Kidney tubule cell (primary cell): ENCODE measurements at regions not wholly inside any gene's neighbourhood (a gene's known extent, or its start where the extent isn't known, plus 50 kb on each side); places are given as distances from the start of the nearest gene placed in this dataset.
"Not testable (repeated sequence)": the region's sequence is repeated elsewhere in the genome, so short reads cannot be mapped to it uniquely, and the experiment has no call there.

Source experiments
- DNase-seq: peaks from one replicate; pipeline ENCODE4 v3.0.0-alpha.2; 2018; ENCODE audit warnings: low spot score

- DNase-seq, result no peak
These were observed 122.1 kb upstream of the MMADHC start for GRCh38 chr2:149709496-149710263.

DNA sequence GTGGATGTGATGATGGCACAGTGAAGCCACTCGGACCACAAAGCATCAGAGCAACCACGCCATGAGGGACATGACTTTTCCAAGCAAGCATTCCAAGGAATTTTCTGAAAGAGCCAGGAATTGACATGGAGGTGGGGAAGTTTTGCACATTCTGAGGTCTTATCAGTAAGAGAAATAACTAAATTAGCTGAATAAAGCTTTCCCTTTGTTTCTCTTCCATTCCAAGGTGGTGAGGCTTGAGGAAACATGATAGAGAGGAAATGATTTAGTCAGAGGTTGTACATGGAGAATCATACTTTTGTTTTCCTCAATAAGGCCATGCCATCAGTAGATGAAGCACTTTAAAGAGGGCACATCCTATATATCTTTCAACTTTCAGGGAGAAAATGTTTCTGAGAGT is 115.7 kb upstream of the MMADHC start:
- peak; percentile 6 for DNase-seq

- DNase-seq, result no peak
These were observed 115.0 kb upstream of the MMADHC start for GRCh38 chr2:149702571-149702970.

DNA sequence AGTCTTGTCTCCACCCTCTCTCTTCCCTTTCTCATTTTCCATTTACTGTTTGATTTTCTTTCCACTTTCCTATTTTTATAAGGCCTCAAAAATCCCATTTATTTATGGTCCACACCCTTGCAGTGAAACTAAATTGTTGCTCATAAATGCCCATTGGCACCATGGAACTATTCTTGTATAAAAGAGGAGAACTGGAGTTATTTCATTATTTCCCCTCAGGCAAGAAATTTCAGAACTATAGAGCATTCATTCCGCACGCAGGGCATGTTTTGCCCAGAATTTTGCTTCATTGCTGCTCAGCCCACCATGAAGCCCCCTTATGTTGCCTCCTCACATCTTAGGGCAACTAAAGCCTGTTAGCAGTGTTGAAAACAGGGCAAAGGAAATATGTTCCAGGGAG is 113.7 kb upstream of the MMADHC start:
- no peak for DNase-seq

DNA sequence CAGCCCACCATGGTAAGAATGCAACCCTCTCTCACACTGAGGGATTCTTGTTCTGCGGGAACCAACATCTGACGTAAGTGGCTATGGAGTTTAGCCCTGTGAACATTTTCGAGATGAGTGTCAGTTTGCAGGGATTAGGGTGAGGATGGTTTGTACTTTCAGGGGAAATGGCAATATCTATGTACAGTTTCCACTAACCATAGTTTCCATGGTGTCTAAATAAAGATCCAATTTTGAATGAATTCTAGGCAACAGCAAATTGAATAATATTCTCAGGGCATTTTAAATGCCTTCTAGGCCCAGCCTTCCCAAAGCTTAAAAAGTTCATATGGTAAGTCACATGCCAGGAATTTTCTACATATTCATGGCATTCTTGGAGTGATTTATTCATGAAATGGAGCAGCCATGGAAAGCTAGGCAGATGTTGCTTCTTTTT is 105.4 kb upstream of the MMADHC start:
- DNase-seq, result no peak

DNA sequence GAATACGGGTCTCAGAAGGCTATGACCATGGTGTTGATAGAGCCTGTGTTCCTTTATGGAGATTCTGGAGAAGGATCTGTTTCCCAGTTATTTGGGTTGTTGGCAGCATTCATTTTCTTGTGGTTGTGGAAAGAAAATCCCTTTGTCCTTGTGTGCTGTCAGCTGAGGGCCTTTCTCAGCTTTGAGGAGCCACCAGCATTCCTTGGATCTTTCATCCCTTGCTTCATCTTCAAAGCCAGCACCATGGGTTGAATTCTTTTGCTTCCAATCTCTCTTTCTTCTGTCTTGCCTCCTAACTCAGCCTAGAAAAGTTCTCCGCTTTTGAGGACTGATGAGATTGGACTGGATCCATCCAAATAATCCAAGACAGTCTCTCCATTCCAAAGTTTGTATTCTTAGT is 103.2 kb upstream of the MMADHC start:
- DNase-seq, result no peak

GRCh38 chr2:149687052-149687427 is 99.5 kb upstream of the MMADHC start:
- DNase-seq, result no peak

- DNase-seq, result no peak
These were observed 98.8 kb upstream of the MMADHC start for GRCh38 chr2:149686136-149687051.

- DNase-seq, result not testable (repeated sequence)
These were observed 97.8 kb upstream of the MMADHC start for GRCh38 chr2:149685401-149685800.

DNA sequence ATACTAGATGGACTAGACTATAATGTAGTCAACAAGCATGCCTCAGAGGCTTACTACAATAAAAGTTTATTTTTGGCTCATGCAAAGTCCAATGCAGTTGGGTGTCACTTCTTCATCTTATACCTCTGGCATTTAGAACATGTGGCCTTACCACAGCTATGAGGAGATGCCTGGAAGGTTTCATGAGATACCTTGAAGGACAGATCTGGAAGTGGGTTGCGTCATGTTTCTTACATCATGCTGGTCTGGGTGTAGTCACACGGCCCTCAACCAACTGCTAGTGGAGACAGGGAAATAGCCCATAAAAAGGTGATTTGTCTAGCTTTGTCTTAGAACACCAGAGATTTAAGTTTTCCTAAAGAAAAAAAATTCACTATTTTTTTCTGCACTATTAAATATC is 91.7 kb upstream of the MMADHC start:
- peak; percentile 58 for DNase-seq

DNA sequence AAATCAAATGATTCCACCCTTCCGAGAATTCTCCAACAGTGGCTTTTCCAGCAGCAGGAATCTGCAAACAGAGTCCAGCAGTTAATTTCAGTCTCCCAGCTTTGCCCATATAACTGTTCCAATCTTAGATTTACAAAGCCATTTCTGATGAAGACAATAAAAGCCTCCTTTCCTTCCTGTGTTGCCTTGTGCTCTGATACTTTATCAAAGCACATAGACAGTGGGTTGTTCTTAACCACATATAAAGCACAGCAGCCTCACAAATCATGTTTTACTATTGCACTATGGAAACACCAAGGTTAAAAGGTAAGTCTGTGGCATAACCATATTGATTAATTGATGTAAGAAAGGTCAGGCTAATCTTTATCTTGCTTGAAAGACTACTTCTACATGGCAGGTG is 89.8 kb upstream of the MMADHC start:
- no peak for DNase-seq

- no peak for DNase-seq
These were observed 82.5 kb upstream of the MMADHC start for GRCh38 chr2:149670086-149670485.

DNA sequence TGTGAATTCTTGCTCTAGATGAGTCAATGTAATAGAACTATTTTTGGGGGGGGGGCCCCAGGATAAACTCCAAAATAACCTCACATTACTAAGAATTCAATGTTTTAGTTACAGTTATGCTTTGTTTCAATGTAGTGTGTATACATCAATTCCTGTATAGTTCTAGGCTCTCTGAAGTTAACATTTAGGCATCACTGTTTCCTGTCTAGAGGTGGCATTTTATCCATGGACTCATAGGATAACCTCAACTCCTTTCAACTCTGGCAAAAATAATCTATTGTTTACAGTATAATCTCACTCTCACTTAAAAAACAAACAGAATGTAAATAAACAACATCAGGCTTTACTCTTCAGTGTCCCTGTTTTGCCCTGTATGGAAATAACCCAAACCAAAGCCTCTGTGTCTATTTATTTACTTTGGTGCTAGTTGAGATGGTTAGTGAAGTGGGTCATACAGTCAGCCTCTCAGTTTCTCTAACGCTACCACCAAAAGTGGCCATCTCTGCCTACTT is 79.3 kb upstream of the MMADHC start:
- DNase-seq, result no peak

- DNase-seq, result no peak
These were observed 77.3 kb upstream of the MMADHC start for GRCh38 chr2:149664896-149665295.

- DNase-seq, result no peak
These were observed 75.0 kb upstream of the MMADHC start for GRCh38 chr2:149662556-149662955.

- peak; percentile 77 for DNase-seq
These were observed 74.3 kb upstream of the MMADHC start for GRCh38 chr2:149661844-149662243.

DNA sequence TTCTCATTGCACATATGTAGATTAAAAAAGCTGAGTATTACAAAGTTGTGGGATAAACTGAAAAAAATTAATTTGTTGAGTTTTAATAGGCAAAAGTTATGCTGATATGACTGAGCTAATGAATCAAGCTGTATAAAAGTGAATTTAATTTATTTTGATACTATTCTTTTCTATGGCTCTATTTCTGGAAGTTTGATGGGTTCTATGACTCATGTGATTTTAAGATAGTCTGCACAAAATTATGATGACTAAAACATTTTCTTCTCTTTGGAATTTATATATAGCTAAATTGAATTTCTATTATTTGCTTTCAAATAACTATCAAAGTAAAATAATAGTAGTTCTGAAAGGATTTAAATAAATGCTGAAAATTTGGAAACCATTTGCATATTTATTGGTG is 71.0 kb upstream of the MMADHC start:
- no peak for DNase-seq

DNA sequence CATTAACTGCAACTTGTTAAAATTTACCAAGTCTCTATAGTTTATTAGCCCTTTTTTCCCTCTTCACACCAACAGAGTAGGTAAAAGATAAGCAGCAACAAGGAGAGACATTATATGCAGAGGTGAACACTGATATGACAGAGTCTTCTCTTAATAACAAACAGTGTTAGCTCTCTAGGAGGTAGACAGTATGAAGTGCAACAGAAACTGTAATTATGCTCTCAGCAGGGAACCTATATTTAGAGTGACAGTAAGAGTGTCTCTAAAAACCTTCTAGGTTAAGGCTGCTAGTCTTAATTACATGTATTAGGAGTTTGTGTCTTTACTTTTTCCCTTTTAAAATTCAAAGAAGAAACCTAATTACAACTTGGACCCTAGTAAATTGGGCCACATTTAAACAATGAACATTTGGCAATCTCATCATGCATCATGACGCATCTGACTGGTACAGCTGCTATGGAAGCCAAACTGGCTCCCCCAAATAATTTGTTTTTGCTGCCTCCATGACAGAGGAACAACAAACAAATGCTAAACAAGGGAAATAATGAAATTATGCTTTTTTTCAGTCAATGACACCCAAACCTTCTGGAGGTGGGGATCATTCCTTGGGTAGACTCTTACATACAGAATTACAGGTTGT is 69.9 kb upstream of the MMADHC start:
- DNase-seq, result no peak

- DNase-seq, result no peak
These were observed 69.4 kb upstream of the MMADHC start for GRCh38 chr2:149656996-149657395.

DNA sequence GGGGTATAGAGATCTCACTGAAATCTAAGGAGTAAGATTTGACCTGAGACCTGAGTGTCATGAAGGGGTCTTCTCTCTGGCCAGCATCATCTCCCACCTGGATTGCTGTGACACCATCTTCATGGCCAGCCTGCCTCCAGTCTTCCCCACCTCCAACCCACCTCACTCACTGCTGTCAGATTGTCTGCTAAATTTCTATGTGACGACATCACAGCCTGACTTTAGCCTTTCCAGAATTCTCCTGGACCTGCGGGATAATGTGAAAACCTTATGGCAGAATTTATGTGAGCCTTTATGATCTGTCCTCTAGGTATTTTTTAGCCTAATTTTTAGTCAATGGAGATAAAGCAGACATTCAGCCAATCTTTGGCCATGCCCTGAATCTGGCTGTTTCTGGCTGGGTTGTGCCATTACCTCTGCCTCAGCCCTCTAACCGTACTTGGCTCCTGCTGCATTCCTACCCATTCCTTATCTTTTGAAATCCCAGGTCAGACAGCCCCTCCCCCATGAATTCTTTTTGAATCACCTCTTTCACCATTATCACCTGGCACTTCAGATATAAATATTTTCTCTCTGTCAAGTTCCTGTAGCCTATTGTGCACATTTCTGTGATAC is 66.4 kb upstream of the MMADHC start:
- no peak for DNase-seq

- no peak for DNase-seq
These were observed 65.4 kb upstream of the MMADHC start for GRCh38 chr2:149652926-149653325.

DNA sequence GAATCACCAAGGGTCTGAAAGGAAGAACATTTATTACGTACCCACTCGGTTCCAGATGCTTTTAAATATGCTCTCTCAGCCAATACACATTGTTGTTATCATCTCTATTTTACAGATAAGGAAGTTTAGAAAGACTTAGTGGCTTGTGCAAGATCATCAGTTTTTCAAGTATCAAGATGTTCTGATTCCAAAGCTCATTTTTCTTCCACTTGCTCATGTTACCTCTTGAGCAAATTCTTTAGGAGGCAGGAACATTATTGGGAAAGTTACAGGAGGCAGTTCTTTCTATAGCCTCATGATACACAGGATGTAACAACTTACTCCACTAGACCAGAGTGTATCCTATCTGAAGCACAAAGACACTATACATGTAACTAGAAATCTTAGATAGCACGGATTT is 65.0 kb upstream of the MMADHC start:
- no peak for DNase-seq
